WTC11 (cell line): ENCODE measurements at regions not wholly inside any gene's neighbourhood (a gene's known extent, or its start where the extent isn't known, plus 50 kb on each side); places are given as distances from the start of the nearest gene placed in this dataset.

Source experiments
- CREB1 ChIP-seq: sonication (generic); formaldehyde crosslinking; IDR thresholded peaks from 2 replicates; pipeline ENCODE4 v1.8.0; 2023; ENCODE audit warnings: mild to moderate bottlenecking, missing genetic modification reagents
- ESRRA ChIP-seq: sonication (generic); formaldehyde crosslinking; IDR thresholded peaks from 2 replicates; pipeline ENCODE4 v1.8.1; 2022; ENCODE audit warnings: mild to moderate bottlenecking, missing genetic modification reagents, borderline replicate concordance
- FOXJ3 ChIP-seq: sonication (generic); formaldehyde crosslinking; IDR thresholded peaks from 2 replicates; pipeline ENCODE4 v1.9.0; 2021; ENCODE audit warnings: missing genetic modification reagents, mild to moderate bottlenecking, borderline replicate concordance
- TEAD1 ChIP-seq: sonication (generic); formaldehyde crosslinking; IDR thresholded peaks from 2 replicates; pipeline ENCODE4 v1.8.0; 2022; ENCODE audit warnings: mild to moderate bottlenecking, missing genetic modification reagents
- TEAD4 ChIP-seq: sonication (generic); formaldehyde crosslinking; IDR thresholded peaks from 2 replicates; pipeline ENCODE4 v1.8.0; 2022; ENCODE audit warnings: mild to moderate bottlenecking, missing genetic modification reagents
- ZNF121 ChIP-seq: sonication (generic); formaldehyde crosslinking; IDR thresholded peaks from 2 replicates; pipeline ENCODE4 v1.8.0; 2023; ENCODE audit warnings: missing genetic modification reagents
- ZNF219 ChIP-seq: sonication (generic); formaldehyde crosslinking; IDR thresholded peaks from 2 replicates; pipeline ENCODE4 v1.8.0; 2023; ENCODE audit warnings: missing genetic modification reagents, mild to moderate bottlenecking, borderline replicate concordance
- TF ChIP-seq, protein P1 (sequence below): sonication (generic); formaldehyde crosslinking; IDR thresholded peaks from 2 replicates; pipeline ENCODE4 v1.8.0; 2022; ENCODE audit warnings: mild to moderate bottlenecking, missing genetic modification reagents
- TF ChIP-seq, protein P2 (sequence below): fragments of 200-600 bp; IDR thresholded peaks from 2 replicates; pipeline ENCODE4 v1.8.0; 2022; ENCODE audit warnings: antibody characterized with exemption
- TF ChIP-seq, protein P3 (sequence below): sonication (generic); formaldehyde crosslinking; IDR thresholded peaks from 2 replicates; pipeline ENCODE4 v1.8.1; 2022; ENCODE audit warnings: low read depth, missing genetic modification reagents, borderline replicate concordance
- TF ChIP-seq, protein P4 (sequence below): sonication (generic); formaldehyde crosslinking; IDR thresholded peaks from 2 replicates; pipeline ENCODE4 v1.8.0; 2022; ENCODE audit warnings: mild to moderate bottlenecking, missing genetic modification reagents
- TF ChIP-seq, protein P5 (sequence below): sonication (generic); formaldehyde crosslinking; conservative IDR thresholded peaks from 2 replicates; pipeline ENCODE4 v1.8.1; 2022; ENCODE audit warnings: mild to moderate bottlenecking, missing genetic modification reagents

DNA sequence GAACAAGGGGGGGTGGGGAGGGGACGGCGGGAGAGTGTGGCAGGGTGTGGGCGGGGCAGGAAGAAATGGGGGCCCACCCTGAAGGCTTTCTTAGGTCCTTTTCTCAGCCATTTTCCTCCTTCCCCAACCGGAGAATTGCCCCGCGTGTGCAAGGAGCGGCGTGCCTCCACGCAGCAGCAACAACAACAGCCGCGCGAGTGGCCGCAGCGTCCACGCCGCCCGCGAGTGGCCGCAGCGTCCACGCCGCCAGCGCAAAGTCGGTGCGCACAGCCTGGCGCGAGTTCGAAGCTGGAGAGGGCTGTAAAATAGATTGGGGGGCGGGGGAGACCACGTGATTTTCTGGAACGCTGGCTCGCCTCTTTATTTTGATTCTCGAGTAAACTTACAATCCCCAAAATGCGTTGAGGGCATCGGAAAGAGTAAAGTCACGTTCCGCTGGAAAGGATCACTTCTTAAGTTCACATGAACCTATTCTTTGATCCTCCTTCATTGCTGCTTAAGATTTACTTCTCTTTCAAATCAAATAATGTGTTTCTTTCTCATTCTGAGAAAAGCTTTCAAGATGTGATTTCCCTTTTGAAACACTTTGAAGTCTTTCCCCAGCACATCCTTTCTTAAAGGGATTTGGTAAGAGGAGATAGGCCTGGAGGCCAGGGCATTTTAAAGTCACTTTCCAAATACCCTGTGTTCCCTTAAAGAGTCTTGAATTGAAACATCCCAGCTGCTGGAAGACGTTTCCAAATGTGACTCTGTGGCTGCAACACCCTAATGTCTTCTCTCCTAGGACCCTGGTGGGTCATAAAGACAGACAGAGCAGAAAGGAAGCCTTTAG is 66.7 kb upstream of the ZNF217 start:
- TF ChIP-seq FOXJ3 (no peak), CREB1 (CRISPR knock-in tag) (no peak), ZNF121 (no peak), ESRRA (no peak), ZNF219 (CRISPR knock-in tag) (no peak), TEAD1 (CRISPR knock-in tag) (no peak), TEAD4 (CRISPR knock-in tag) (no peak)
- TF ChIP-seq, protein P1, sequence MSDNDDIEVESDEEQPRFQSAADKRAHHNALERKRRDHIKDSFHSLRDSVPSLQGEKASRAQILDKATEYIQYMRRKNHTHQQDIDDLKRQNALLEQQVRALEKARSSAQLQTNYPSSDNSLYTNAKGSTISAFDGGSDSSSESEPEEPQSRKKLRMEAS: no peak
- TF ChIP-seq, protein P2, sequence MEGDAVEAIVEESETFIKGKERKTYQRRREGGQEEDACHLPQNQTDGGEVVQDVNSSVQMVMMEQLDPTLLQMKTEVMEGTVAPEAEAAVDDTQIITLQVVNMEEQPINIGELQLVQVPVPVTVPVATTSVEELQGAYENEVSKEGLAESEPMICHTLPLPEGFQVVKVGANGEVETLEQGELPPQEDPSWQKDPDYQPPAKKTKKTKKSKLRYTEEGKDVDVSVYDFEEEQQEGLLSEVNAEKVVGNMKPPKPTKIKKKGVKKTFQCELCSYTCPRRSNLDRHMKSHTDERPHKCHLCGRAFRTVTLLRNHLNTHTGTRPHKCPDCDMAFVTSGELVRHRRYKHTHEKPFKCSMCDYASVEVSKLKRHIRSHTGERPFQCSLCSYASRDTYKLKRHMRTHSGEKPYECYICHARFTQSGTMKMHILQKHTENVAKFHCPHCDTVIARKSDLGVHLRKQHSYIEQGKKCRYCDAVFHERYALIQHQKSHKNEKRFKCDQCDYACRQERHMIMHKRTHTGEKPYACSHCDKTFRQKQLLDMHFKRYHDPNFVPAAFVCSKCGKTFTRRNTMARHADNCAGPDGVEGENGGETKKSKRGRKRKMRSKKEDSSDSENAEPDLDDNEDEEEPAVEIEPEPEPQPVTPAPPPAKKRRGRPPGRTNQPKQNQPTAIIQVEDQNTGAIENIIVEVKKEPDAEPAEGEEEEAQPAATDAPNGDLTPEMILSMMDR: no peak
- TF ChIP-seq, protein P3, sequence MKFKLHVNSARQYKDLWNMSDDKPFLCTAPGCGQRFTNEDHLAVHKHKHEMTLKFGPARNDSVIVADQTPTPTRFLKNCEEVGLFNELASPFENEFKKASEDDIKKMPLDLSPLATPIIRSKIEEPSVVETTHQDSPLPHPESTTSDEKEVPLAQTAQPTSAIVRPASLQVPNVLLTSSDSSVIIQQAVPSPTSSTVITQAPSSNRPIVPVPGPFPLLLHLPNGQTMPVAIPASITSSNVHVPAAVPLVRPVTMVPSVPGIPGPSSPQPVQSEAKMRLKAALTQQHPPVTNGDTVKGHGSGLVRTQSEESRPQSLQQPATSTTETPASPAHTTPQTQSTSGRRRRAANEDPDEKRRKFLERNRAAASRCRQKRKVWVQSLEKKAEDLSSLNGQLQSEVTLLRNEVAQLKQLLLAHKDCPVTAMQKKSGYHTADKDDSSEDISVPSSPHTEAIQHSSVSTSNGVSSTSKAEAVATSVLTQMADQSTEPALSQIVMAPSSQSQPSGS (CRISPR knock-in tag): no peak
- TF ChIP-seq, protein P4, sequence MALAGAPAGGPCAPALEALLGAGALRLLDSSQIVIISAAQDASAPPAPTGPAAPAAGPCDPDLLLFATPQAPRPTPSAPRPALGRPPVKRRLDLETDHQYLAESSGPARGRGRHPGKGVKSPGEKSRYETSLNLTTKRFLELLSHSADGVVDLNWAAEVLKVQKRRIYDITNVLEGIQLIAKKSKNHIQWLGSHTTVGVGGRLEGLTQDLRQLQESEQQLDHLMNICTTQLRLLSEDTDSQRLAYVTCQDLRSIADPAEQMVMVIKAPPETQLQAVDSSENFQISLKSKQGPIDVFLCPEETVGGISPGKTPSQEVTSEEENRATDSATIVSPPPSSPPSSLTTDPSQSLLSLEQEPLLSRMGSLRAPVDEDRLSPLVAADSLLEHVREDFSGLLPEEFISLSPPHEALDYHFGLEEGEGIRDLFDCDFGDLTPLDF: no peak
- TF ChIP-seq, protein P5, sequence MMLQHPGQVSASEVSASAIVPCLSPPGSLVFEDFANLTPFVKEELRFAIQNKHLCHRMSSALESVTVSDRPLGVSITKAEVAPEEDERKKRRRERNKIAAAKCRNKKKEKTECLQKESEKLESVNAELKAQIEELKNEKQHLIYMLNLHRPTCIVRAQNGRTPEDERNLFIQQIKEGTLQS (CRISPR knock-in tag): no peak
